AG20443 (cell line): ENCODE measurements at regions not wholly inside any gene's neighbourhood (a gene's known extent, or its start where the extent isn't known, plus 50 kb on each side); places are given as distances from the start of the nearest gene placed in this dataset.
"Not testable (repeated sequence)": the region's sequence is repeated elsewhere in the genome, so short reads cannot be mapped to it uniquely, and the experiment has no call there.

Experiments used
- DNase-seq: peaks from one replicate; pipeline ENCODE4 v3.0.0; 2012; ENCODE audit warnings: low spot score, mixed read lengths

DNA sequence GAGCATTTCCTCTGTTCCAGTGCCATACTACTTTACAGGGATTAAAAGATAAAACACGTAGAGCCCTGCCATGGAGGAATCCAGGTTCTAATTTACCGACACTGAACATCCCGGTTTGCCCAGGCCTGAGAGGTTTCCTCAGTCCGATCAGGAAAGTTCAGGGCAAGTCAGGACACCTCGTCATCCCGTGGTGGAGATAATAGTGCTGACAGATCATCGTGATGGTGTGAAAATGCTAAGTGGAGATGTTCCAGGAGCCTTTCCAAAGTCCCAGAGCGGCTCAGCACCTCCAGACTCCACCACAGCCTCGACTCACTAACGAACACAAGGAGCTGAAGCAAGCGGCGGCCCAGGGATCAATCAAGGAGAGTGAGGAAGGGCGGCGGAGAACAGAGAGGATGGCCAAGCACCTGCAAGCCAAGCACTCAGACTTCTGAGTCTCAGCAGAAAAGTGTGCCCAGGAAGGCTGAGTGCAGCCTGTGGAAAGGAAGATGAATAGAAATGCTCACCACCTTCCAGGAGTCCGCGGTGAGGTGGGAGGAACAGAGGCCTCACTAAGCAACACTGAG lies 103.7 kb upstream of the VWC2 start:
- no peak for DNase-seq

DNA sequence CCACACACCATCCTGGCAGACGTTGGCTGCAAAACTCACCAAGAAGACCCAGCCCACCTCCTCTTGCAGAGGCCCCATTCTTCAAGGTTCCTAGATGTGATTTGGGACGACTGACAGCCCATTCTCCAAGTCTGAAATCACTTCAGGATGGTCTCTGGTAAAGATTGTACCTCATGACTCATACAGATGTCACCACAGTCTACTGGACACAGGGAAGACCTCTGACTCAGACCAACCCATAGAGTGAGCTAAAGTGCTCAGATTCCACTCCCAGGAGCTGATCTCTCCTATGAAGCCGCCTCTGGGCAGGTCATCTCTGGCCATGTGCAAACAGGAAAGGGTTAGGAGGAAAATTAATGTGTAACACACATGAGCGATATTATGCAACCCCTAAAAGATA lies 102.4 kb upstream of the VWC2 start:
- DNase-seq: no peak

DNA sequence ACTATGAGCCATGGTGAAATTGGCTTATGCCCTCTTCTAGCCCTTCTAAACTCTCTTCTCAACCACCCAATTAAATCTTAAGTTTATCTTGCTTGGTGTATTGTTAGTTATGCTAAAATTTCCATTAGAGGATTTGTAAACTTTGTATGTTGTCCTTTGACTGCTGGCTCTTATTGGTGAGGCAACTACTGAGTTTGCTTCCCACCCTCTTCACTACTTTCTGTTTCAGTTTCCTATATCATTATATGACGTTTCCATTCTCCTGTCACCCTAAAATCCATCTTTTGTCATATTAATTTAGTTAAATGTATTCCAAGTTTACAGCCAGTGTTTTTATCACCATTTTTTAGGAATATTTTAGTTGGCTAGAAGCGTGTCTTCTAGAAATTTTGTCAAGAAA lies 80.9 kb upstream of the VWC2 start:
- DNase-seq: no peak

DNA sequence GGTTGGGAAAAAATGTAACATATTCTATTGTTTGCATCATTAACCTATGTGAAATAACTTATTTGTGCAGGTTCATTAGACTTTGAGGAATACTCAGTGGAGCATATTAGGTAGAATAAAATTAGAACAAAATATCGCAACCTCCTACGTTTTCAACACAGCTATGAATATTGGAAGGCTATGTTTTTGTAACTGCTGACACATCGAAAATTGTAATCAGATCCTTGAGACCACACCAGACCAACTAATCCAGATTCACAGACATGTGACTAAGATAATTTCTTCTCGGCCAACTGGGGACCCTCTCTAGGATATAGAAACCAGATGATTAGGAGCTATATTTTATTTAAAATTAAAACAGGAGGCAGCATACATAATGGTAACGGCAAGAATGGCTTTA lies 77.5 kb upstream of the VWC2 start:
- no peak for DNase-seq

DNA sequence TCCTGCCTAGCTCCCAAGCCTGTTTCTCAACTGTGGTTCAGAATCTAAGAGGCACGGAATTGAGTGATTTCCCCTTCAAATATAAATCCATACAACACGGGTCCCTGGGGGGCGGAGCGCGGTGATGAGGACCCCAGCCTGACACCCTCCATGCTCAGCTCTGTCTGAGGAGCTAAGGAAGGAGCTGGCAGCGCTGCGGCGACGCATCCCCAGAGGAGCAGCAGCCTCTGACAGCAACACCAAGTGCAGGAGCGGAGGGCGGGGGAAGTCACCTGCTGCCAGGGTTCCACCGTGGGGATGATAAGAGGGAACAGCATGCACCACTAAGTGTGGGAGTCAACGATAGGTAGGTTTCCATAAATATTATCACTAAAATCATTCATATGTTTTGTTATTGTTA lies 72.6 kb upstream of the VWC2 start:
- DNase-seq: no peak

DNA sequence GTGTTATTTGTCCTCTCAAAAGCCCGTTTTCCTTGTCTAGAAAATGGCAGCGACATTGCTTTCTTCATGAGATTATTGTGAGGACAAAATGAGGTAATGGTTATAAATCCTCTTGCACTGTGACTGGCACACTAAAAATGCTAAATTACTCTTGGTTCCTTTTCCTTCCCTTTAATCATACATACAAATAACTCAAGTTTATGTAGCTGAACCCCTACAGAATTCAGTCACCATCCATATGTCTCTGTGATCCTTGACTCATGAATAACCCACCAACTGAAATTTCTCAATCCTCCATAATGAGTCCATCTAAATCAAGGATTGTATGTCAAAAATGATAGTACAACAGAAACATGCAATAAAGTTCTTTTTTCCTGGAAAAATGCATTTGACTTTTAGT lies 71.3 kb upstream of the VWC2 start:
- DNase-seq: no peak

DNA sequence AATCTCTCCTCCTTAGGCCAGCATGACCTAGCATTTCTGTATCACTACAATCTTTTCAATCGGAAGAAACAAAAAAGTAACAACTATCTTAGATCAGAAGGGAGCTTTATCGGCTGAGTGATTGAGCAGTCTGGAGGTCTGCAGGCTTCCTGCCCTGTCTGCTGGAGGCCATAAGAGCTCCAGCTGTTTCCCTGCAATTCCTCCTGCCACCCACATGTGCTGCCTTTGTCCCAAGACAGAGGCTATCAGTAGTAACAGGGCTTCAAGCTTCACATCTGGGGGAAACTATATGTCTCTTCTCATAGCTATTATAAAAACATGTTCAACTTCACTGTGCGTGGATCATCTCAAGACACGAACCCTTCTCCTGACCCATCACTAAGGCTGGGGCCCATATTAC lies 70.1 kb upstream of the VWC2 start:
- no peak for DNase-seq

DNA sequence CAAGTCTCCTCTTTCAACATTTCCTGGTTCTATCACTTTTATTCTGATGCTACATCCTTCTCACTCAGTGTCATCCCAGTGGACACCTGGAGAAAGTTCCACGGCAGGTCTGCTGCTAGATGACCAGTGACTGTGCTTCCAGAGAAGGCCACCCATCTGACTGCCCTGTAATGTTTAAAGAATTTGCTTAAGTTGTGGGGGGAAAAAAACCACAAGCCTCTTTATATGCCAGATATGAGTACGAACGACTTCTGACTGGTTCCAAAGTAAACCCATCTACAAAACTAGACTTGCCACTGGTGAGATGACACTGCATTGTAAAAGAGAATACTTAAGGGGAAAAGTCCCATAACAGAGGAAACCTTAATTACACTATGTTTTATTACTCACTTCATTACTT lies 69.6 kb upstream of the VWC2 start:
- DNase-seq: no peak

DNA sequence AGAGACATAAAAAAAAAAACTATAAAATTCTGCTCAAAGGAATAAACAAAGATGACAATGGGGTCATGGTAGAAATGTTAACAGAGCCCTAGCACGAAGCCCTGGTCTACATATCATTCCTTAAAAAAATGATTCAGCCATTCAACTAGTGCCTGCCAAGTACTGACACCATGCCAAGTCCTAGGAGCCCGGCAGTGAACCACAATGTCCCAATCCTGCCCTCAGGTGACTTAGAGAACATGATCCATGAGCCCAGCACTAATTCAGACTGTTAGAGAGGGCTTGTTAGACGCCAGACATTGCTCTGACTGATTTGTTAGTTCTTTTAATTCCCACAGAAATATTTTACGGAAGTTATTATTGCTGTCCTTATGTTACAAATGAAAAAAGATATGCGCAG lies 67.3 kb upstream of the VWC2 start:
- DNase-seq: no peak

DNA sequence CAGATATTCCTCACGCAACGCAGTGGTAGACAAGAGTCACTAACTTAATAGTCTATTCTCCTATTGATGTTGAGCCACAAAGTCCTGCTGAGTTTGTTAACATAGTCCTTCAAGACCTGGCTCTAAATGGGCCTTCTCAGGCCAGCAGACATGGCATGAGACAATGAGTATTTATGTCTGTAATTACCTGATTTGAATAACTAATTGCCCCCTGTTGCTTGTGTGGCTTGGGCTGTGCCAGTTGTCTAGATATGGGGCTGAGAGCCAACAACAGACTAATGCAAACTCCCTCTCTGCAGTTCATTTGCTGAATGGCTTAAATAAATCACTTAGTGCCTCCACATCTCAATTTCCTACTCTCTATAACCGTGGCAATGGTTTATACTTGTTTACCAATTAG lies 65.5 kb upstream of the VWC2 start:
- no peak for DNase-seq

DNA sequence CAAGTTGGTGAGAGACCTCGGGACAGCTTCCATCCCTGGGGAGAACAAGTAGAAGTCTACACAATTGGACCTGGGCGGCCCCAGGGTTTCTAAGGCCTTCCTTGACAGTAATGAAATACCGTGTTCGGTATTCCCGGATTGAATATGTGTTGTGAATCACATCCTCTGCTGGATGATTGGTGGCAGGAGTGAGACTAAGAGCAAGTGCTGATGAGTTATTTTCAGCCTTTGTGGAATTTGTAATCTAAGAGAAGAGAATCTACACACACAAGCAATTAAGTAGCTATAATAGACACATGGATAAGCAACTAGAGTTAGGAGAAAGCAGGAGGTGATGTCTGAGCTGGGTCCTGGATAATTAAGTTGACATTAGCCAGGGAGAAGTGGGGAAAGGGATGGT lies 64.8 kb upstream of the VWC2 start:
- DNase-seq: no peak

DNA sequence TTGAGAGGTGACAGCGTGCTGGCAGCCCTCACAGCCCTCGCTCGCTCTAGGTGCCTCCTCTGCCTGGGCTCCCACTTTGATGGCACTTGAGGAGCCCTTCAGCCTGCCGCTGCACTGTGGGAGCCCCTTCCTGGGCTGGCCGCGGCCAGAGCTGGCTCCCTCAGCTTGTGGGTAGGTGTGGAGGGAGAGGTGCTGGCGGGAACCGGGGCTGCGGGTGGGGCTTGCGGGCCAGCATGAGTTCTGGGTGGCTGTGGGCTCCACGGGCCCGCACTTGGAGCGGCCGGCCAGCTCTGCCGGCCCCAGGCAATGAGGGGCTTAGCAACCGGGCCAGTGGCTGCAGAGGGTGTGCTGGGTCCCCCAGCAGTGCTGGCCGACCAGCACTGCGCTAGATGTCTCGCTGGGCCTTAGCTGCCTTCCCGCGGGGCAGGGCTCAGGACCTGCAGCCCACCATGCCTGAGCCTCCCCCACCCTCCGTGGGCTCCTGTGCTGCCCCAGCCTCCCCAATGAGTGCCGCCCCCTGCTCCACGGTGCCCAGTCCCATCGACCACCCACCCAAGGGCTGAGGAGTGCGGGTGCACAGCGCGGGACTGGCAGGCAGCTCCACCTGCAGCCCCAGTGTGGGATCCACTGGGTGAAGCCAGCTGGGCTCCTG lies 62.2 kb upstream of the VWC2 start:
- not testable (repeated sequence) for DNase-seq

DNA sequence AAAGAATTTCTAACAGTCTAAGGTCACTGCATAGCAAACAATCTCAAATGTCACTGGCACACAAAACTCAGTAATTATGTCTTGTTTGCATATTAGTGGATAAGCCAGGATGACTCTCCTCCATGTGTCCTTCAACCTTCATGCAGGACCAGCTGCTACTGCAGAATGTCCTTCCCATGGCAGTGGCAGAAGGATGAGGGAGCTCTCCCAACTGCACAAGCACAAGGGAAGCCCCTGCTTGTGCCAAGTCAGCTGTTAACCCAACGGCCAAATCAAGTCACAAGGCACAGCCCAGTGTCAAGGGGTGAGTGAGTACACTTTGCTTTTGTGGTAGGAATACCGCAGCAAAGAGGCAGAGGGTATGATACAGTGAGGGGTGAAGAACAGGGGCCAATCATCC lies 59.3 kb upstream of the VWC2 start:
- DNase-seq: no peak

DNA sequence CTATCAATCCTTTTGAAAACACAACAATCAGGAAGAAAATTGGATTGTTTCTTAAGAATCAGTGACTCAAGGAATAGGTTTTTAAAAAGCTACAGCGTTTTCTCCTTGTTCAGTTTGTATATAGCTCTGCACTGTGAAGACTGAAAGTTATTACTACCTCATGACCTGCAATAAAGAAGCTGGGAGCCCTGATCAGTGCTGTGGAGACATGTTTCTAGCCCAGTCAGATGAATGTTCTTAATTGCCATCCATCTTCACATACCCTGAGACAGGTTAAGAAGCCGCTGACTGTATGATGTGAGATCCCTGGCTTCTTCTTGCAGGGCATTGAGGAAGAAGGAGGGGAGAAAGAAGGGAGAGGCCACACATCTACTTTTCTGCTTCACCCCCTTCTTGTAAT lies 58.0 kb upstream of the VWC2 start:
- DNase-seq: no peak

DNA sequence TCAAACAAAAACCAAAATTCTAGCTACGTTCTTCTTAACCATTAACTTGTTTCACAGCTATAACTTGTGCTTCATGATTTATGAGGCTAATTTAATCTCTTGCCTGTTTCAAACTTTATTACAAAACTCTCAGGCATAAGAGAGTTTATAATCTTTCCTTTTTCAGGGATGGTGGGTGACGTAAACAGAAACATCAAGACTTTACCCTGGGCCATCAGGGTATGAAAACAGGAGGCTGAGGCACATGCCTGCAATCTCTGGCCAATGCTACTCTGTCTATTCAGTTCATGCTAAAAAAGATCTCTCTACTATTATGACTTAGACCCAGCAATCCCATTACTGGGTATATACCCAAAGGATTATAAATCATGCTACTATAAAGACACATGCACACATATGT lies 55.9 kb upstream of the VWC2 start:
- no peak for DNase-seq

DNA sequence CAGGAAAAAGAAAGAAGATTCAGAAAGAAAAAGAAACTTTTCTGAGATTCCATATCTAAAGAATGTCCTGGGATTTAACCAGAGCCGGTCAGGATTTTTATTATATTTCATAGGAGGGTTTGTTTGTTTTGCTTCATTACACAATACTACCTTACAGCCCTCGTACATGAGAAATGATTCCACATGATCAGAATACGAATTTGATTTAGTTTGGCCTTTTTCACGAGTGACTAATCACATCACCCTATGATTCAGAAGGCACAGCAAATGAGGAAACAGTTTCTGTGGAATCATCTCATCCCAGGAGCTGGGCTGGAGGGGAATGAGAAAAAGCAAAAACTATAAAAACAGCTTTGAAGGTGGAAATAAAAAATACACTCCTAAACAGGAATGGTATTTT lies 54.7 kb upstream of the VWC2 start:
- no peak for DNase-seq

DNA sequence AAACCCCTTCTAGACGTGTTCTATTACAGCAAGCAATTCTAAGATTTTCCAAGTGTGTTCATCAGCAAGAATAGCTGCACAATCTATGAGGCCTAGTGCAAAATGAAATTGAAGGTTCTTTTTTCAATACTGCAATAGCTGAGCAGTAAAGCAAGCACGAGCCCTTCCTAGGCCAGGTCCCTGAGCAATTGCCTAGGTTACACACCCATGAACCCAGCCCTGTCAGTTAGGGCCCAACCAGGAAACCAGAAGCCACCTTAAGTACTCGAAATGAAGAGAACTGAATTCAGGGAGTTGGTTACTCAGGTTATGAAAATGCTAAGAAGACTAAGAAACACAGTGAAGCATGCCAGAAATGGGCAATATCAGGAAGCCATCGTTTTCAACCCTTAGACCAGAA lies 52.0 kb upstream of the VWC2 start:
- DNase-seq: no peak
